Lower leg skin (tissue), 4 donors: ENCODE measurements at regions not wholly inside any gene's neighbourhood (a gene's known extent, or its start where the extent isn't known, plus 50 kb on each side); places are given as distances from the start of the nearest gene placed in this dataset.

ENCODE experiments used
- DNase-seq, 2 donors: peaks; one replicate each; pipeline ENCODE4 v3.0.0-alpha.2; 2019; ENCODE audit warnings: low spot score in 2 of 2
- H3K4me3 ChIP-seq: fragments of 200-600 bp; sonication (generic); 2 replicates; pipeline ENCODE4 v1.5.1; 2017; ENCODE audit warnings: mild to moderate bottlenecking, low read depth; ENCODE audit not compliant: poor library complexity, severe bottlenecking
- CTCF ChIP-seq, 3 donors: fragments of 450-650 bp; IDR thresholded peaks; one replicate each; pipeline ENCODE4 v1.5.1; 2016; ENCODE audit warnings: antibody characterized with exemption in 3 of 3, mild to moderate bottlenecking in 3 of 3, moderate library complexity in 2 of 3
- POLR2A ChIP-seq, 2 donors: fragments of 450-650 bp; IDR thresholded peaks; one replicate each; pipeline ENCODE4 v1.6.1; 2016 to 2017; ENCODE audit warnings: antibody characterized with exemption in 2 of 2, mild to moderate bottlenecking in 1 of 2, moderate library complexity in 1 of 2
- WGBS, 2 donors: methylation state at CpG; one replicate each; pipeline ENCODE4 v1.1.5; 2018; 5-methylcytosine and 5-hydroxymethylcytosine counted together
- intact Hi-C: fragments of 100-400 bp; cut with DNase I; formaldehyde crosslinking; loops from one replicate; pipeline ENCODE4 v1.15.0; 2023; ENCODE audit warnings: low total_unique reads

- no peak overlapping the region for H3K4me3 ChIP-seq
- TF ChIP-seq POLR2A (IDR thresholded peaks at IDR 0.05) (no peak), CTCF (IDR thresholded peaks at IDR 0.05) (no peak)
- no peak for DNase-seq
- intact Hi-C loops = no loop called here
- 47 to 55% methylated on average over 3 of the region's 3 CpGs for WGBS, 2 donors
These were observed 313.4 kb upstream of the BOD1L1 start for GRCh38 chr4:13940921-13941320.

GRCh38 chr4:13942977-13943376, 315.5 kb upstream of the BOD1L1 start:
- DNase-seq = no peak
- TF ChIP-seq POLR2A (IDR thresholded peaks at IDR 0.05) = no peak
- no peak for TF ChIP-seq CTCF (IDR thresholded peaks at IDR 0.05)
- intact Hi-C loops = no loop called here
- H3K4me3 ChIP-seq = no peak overlapping the region
- 92 to 94% methylated on average over 3 of the region's 3 CpGs for WGBS, 2 donors

- DNase-seq = no peak
- intact Hi-C loops = no loop called here
- 58 to 65% methylated on average over 10 of the region's 10 CpGs for WGBS, 2 donors
These were observed 316.6 kb upstream of the BOD1L1 start for GRCh38 chr4:13944095-13944511.

GRCh38 chr4:13947921-13948320, 320.4 kb upstream of the BOD1L1 start:
- no peak for DNase-seq
- intact Hi-C loops = no loop called here
- no peak overlapping the region for H3K4me3 ChIP-seq
- 93 to 100% methylated on average over 1 of the region's 1 CpG for WGBS, 2 donors
- TF ChIP-seq POLR2A (IDR thresholded peaks at IDR 0.05) = no peak
- no peak for TF ChIP-seq CTCF (IDR thresholded peaks at IDR 0.05)

More at GRCh38 chr4:13944095-13944511, 316.6 kb upstream of the BOD1L1 start:
- no peak overlapping the region for H3K4me3 ChIP-seq
- TF ChIP-seq POLR2A (IDR thresholded peaks at IDR 0.05) = no peak

- intact Hi-C loops = no loop called here
- no peak for TF ChIP-seq POLR2A (IDR thresholded peaks at IDR 0.05)
- TF ChIP-seq CTCF (IDR thresholded peaks at IDR 0.05) = no peak
- no peak overlapping the region for H3K4me3 ChIP-seq
- DNase-seq = no peak
- WGBS, 2 donors = 67 to 70% methylated on average over 4 of the region's 4 CpGs
These were observed 323.0 kb upstream of the BOD1L1 start for GRCh38 chr4:13950491-13950890.

- TF ChIP-seq POLR2A (IDR thresholded peaks at IDR 0.05) (no peak), CTCF (IDR thresholded peaks at IDR 0.05) (no peak)
- DNase-seq = no peak
- H3K4me3 ChIP-seq = no peak overlapping the region
- intact Hi-C loops = no loop called here
- 80 to 86% methylated on average over 6 of the region's 6 CpGs for WGBS, 2 donors
These were observed 325.6 kb upstream of the BOD1L1 start for GRCh38 chr4:13953083-13953482.
